HG03439 (cell line): ENCODE measurements at regions not wholly inside any gene's neighbourhood (a gene's known extent, or its start where the extent isn't known, plus 50 kb on each side); places are given as distances from the start of the nearest gene placed in this dataset.

Source experiments
- ATAC-seq: cut with Tn5 transposase; IDR thresholded peaks from one replicate; pipeline ENCODE4 v1.9.1; 2021; ENCODE audit warnings: mild to moderate bottlenecking, moderate library complexity; ENCODE audit not compliant: unreplicated experiment

GRCh38 chr6:139590206-139590605 is 215.8 kb upstream of the CITED2 start:
- ATAC-seq = no peak

GRCh38 chr6:139588734-139589593 is 214.5 kb upstream of the CITED2 start:
- ATAC-seq = no peak

DNA sequence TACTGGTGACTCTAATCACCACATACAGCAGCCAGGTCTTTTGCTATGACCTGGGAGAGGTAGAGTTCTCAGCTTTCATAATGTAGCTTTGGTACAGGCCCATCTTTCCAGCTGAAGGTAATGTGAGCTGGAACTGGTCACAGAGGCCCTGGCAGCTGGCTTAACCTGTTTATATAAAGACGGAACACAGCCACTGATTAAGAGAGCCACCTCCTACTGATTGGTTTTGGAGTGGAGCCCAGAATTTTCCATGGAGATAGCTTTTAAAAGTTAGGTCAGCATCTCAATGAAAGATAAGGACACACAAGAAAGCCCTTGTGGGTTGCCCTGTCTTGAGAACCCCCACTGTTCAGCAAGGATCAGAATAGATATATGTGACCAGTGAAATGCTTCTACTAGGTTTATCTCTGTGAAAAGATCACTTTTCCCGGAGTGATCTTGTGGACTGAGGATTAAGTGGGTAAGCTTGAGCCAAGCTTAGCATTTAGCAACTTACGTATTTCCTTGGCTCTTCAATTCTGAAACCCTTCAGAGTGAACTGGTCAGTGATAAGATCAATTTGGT is 213.7 kb upstream of the CITED2 start:
- no peak for ATAC-seq

GRCh38 chr6:139587469-139587868 is 213.0 kb upstream of the CITED2 start:
- no peak for ATAC-seq

DNA sequence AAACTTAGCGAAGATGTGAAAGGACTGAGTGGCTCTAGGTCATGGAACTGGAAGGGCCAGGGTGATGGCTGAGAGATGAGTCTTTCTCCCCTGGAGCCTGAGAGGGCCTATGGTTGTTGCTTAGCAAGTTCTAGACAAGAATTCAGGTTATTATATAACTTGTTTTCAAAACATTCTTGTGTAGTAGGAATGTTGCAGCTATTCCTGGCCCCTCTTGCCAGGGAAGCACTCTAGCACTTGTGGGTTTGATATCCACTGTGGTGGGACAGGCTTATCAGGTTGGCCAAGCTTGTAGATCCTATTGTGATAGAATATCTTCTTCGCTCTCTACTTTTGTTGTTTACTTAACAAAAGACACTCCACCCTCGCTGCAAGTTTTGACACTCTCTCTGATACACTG is 211.8 kb upstream of the CITED2 start:
- ATAC-seq = no peak

- no peak for ATAC-seq
Observed at GRCh38 chr6:139584599-139584998, 210.2 kb upstream of the CITED2 start.

DNA sequence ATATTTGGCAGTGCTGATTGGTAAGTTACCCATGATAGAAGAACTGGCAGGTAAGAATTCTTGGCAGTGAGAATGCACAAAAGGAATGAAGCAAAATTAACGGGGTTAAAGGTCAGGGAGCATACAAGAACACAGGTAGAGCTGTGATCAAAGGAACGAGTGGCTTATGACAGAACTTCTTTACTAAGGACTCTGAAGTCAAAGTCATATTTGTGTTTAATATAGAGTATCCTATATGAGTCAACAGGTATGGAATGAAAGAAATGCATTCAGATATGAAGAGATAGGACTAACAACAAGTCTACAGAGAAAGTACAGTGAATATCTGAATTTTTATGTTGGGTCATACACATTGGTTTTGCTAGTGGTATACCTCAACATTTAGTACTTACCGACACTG is 209.0 kb upstream of the CITED2 start:
- no peak for ATAC-seq

DNA sequence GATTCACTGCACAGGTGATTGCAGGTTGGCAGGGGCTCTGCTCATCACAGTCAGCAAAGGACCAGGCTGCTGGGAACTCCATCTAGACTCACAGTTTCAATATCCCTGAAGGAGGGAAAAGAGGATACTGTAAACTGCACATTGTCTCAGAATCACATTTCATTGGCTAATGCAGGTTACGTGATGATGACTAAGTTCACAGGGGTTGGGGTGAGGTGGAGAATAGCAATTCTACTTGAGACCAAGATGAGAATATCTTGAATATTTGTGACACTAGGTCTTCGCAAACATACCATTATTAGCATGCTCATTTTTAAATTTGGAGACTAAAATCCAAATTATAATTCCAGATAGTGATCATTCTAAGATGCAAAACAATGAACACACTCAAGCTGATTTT is 208.5 kb upstream of the CITED2 start:
- no peak for ATAC-seq

GRCh38 chr6:139581485-139581865 is 207.0 kb upstream of the CITED2 start:
- no peak for ATAC-seq

DNA sequence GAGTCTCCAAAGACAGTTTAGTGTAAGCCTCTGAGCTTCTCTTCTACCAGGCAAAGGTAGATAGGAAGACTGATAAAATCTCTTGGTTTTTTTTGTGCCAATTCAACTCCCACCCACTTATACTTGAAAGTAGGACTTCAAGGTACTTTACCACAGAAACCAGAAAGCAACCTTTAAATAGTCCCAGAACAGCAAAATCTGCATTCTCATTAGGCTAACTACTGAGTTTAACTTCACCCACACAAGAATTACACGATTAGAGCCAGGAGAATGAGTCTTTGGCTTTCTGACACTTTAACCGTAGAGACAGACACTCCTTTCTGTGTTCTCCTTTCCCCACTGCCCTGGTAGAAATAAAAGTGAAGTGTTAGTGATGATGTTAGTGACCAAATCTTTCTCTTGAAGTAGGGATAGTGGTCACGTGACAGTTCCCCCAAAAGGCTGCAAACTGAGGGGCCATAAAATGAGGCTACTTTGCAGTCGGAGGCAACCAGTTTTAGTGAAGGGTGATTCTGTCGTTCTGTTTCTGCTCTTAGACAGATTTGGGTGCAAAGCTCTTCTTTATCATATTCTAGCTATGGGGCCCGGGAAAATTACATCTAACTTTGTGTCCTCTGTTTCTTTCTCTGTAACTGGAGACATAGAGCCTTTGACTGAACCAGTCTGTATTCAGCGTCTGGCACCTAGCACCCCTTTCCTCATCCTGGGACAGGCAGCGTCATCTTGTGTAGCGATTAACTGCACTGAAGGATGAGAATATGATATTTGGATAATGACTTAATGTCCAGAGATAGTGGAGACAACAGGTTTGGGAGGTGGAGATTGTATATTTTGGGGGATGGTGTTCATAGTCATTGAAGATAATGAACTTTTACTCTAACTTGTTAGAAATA is 206.4 kb upstream of the CITED2 start:
- ATAC-seq = peak; percentile 96

DNA sequence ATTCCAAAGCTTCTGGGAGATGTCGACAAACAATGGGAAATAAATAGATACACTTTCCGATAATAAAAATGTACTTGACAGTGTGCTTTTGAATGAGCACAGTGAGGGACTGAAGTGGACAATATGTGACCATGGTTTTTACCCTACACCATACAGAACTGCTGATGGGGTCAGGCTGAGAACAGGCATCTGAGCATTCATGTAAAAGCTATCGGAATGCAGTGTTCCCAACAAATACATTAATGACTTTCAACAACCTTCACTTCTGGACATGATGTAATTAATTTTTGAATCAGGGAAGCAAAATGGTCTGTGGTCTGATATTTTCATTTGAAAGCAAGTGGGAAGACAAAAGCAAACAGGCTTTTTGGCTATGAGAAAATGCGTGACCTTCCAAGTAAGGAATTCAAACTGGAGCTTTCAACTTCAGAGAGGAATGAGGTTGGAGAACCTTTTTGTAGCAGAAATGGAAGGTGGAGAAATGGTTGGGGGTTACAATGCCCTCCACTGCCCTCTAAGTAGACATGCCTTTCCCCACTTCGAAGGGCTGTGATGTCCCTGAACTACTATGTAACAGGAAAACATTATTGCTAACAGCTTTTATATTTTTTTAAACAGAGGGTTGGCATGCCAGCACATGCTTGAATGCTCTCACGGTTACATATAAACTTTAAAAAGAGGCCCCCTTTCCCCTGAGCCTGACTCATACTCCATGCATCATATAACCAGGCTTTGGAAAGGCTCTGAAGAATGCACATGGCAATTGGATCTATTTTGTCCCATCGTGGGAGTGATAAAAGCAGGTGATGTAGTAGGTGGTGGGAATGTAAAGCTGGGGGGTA is 203.5 kb upstream of the CITED2 start:
- ATAC-seq = no peak

DNA sequence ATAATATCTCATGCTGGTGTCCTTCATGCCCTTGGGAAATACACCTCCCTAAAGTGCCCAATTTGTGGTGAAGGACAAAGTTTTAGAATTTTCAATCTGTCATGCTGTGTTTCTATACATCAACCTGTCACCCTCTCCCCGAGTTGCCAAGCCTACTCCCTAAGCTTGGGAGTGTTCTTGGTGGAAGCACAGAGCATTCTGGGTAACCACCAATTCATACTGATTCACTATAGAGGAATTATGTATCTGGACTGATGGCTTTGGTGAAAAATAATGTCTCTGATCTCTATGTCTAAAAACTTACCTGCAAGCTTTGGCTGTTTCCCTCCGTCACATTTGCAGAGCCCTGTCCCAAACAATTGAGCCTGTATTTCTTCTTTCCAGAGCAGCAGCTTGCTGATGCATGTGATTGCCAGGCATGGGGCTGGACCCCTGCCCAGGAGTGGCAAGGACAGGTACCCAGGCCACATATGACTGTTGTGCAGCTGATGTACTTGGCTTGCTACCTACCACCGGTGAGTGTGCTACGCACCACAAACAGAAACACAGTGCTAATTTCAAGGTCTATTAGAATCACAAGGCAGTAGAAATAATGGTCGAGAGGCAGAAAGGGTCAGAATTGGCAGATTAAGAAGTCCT is 202.8 kb upstream of the CITED2 start:
- ATAC-seq = no peak

- ATAC-seq = no peak
Observed at GRCh38 chr6:139572001-139572400, 197.6 kb upstream of the CITED2 start.

- ATAC-seq = no peak
Observed at GRCh38 chr6:139570166-139570565, 195.7 kb upstream of the CITED2 start.

DNA sequence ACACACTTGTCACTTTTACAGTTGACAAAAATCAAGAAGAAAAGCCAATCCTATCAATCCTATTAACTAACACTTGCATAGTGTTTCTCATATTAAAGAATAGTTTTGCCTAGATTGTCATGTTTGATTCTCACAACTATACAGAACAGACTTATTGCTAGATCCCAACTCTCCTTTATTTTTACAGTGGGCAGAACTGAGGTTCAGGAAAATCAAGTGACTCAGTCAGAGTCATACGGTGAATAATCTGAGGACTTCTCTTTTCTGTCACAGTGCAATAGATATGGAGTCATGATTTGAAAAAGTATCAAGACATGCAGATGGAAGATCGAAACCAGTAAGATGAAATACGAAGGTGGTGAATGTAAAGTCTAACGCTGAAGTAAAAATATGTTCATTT is 195.1 kb upstream of the CITED2 start:
- peak; percentile 50 for ATAC-seq

GRCh38 chr6:139568956-139569538 is 194.6 kb upstream of the CITED2 start:
- no peak for ATAC-seq

GRCh38 chr6:139568151-139568955 is 193.9 kb upstream of the CITED2 start:
- no peak for ATAC-seq

DNA sequence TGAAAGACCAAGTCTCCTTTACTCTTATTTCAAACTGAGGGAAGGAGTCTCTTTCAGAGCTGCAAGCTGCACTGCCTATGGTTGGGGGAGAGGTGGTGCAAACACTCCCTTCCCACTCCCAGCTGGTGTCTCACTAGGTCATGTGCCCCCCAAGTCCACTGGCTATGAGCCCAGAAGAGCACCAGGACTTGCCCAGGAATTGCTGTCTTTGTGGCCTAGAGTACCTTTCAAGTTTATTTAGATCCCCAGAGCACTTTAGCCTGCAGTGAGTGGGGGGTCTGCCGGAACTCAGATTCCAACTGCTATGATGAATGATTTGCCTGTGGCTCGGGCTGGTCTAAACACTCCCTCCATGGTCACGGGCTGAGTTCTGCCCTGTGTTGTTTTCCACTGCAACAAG is 192.6 kb upstream of the CITED2 start:
- no peak for ATAC-seq

DNA sequence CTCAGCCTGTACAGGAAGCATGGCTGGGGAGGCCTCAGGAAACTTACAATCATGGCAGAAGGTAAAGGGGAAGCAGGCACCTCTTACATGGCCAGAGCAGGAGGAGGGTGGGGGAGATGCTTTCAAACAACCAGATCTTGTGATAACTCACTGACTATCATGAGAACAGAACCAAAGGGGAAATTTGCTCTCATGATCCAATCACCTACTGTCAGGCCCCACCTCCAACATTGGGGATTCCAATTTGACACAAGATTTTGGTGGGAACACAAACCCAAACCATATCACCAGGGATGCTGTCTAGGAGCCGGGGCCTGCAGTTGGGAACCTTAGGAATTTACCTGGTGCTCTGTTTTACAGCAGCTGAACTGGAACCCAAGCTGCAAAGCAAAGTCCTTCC is 191.1 kb upstream of the CITED2 start:
- no peak for ATAC-seq
